Upper lobe of left lung (tissue), 4 donors: ENCODE measurements at regions not wholly inside any gene's neighbourhood (a gene's known extent, or its start where the extent isn't known, plus 50 kb on each side); places are given as distances from the start of the nearest gene placed in this dataset.

Source experiments
- POLR2A ChIP-seq, 4 donors: fragments of 450-650 bp; IDR thresholded peaks; one replicate each; pipeline ENCODE4 v1.5.1; 2016 to 2017; ENCODE audit warnings: antibody characterized with exemption in 4 of 4, mild to moderate bottlenecking in 2 of 4
- TF ChIP-seq, protein P1 (sequence below), 6 experiments: fragments of 450-650 bp in 4 of 6; fragments of 200-600 bp in 2 of 6; sonication (generic) in 2 of 6; IDR thresholded peaks; one replicate each; pipeline ENCODE4 v1.5.1; 2016 to 2019; ENCODE audit warnings: antibody characterized with exemption in 6 of 6

DNA sequence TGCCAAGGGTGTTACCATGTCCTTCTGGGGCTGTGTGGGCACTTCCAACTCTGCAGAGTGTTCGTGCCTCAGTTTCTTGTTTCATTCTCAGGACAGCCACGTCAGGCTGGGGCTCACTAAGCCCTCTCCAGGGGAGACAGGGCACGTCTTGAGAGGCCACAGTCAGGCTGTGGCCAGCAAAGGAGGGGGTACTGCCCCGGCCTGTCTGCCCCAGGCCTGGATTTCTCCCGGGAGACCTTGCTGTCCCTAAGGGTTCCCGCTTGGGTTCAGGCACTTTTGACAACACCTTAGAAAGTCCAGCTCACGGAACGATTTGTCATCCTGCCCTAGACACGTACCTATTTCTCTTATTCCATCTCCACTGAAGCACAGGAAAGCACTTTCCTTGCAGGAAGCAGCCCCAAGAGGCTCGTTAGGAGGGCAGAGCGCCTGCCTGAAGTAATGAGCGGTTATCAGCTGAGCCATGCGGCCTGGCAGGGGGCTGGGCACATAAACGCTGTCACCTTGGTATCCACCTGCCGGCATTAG is 290.4 kb upstream of the RTL1 start:
- TF ChIP-seq, protein P1, sequence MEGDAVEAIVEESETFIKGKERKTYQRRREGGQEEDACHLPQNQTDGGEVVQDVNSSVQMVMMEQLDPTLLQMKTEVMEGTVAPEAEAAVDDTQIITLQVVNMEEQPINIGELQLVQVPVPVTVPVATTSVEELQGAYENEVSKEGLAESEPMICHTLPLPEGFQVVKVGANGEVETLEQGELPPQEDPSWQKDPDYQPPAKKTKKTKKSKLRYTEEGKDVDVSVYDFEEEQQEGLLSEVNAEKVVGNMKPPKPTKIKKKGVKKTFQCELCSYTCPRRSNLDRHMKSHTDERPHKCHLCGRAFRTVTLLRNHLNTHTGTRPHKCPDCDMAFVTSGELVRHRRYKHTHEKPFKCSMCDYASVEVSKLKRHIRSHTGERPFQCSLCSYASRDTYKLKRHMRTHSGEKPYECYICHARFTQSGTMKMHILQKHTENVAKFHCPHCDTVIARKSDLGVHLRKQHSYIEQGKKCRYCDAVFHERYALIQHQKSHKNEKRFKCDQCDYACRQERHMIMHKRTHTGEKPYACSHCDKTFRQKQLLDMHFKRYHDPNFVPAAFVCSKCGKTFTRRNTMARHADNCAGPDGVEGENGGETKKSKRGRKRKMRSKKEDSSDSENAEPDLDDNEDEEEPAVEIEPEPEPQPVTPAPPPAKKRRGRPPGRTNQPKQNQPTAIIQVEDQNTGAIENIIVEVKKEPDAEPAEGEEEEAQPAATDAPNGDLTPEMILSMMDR (IDR thresholded peaks at IDR 0.05): no peak
- no peak for TF ChIP-seq POLR2A (IDR thresholded peaks at IDR 0.05)
